22Rv1 (cell line): ENCODE measurements at regions not wholly inside any gene's neighbourhood (a gene's known extent, or its start where the extent isn't known, plus 50 kb on each side); places are given as distances from the start of the nearest gene placed in this dataset.

Source experiments
- ZFX ChIP-seq: fragments of 450-650 bp; IDR thresholded peaks from 2 replicates; pipeline ENCODE4 v1.6.1; 2017; ENCODE audit warnings: antibody characterized with exemption, borderline replicate concordance
- TF ChIP-seq, protein P1 (sequence below): fragments of 450-650 bp; IDR thresholded peaks from 2 replicates; pipeline ENCODE4 v1.5.1; 2017; ENCODE audit warnings: mild to moderate bottlenecking

DNA sequence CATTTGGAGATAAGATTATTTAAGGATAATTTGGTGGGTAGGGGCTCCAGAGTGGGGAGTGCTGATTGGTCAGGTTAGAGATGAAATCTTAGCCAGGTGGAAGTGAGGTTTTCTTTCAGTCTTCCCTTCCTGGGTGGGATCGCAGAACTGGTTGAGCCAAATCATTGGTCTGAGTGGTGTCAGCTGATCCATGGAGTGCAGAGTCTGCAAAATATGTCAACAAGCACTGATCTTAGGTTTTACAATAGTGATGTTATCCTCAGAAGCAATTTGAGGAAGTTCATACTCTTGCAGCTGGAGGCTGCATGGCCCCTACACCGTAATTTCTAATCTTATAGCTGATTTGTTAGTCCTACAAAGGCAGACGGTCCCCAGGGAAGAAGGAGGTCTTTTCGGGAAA lies 1483.4 kb upstream of the ZEB2 start:
- TF ChIP-seq, protein P1, sequence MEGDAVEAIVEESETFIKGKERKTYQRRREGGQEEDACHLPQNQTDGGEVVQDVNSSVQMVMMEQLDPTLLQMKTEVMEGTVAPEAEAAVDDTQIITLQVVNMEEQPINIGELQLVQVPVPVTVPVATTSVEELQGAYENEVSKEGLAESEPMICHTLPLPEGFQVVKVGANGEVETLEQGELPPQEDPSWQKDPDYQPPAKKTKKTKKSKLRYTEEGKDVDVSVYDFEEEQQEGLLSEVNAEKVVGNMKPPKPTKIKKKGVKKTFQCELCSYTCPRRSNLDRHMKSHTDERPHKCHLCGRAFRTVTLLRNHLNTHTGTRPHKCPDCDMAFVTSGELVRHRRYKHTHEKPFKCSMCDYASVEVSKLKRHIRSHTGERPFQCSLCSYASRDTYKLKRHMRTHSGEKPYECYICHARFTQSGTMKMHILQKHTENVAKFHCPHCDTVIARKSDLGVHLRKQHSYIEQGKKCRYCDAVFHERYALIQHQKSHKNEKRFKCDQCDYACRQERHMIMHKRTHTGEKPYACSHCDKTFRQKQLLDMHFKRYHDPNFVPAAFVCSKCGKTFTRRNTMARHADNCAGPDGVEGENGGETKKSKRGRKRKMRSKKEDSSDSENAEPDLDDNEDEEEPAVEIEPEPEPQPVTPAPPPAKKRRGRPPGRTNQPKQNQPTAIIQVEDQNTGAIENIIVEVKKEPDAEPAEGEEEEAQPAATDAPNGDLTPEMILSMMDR: no peak
- no peak for TF ChIP-seq ZFX
